Endothelial cell of umbilical vein (primary cell): ENCODE measurements at regions not wholly inside any gene's neighbourhood (a gene's known extent, or its start where the extent isn't known, plus 50 kb on each side); places are given as distances from the start of the nearest gene placed in this dataset.

ENCODE experiments used
- BruUV-seq: library from RNA; stranded (reverse); fragments of 400-500 nt; replicated peaks from 2 replicates; lab custom pipeline; 2021; lab: Mats Ljungman, UMichigan
- CTCF ChIA-PET: fragments of 300-600, 350-600 bp; sonication (Branson Sonifier 250); formaldehyde crosslinking; loops from one replicate; lab custom pipeline; 2021; ENCODE audit warnings: antibody characterized with exemption, inconsistent platforms; lab: Charles Lee
- POLR2A ChIA-PET: fragments of 300-600, 350-600 bp; sonication (Branson Sonifier 250); formaldehyde crosslinking; loops from one replicate; lab custom pipeline; 2021; ENCODE audit warnings: antibody characterized with exemption, inconsistent platforms; lab: Charles Lee
- DNase-seq: peaks from one replicate; pipeline ENCODE4 v3.0.0-alpha.2; 2011; ENCODE audit warnings: low read depth, low spot score
- FAIRE-seq: peaks from 2 replicates; lab custom pipeline; 2011; peaks lifted over from hg19 to GRCh38; lab: Jason Lieb, UNC
- H2AFZ ChIP-seq: 2 replicates; pipeline ENCODE4 v1.6.0; 2012; ENCODE audit warnings: low read depth, low read length, control low read depth, inconsistent platforms
- H3K27ac ChIP-seq: 2 replicates; pipeline ENCODE4 v1.5.1; 2011; ENCODE audit warnings: low read depth, mild to moderate bottlenecking, control low read depth, low read length, moderate library complexity; ENCODE audit not compliant: insufficient read depth
- H3K27me3 ChIP-seq, 2 experiments: 2 replicates each; pipeline versions ENCODE4 v1.6.0 to v1.6.1; 2011; ENCODE audit warnings: low read length in 2 of 2, mixed read lengths in 1 of 2; ENCODE audit not compliant: control insufficient read depth in 2 of 2, insufficient read depth in 2 of 2
- H3K36me3 ChIP-seq, 2 experiments: 2 replicates in 1 of 2; 3 replicates in 1 of 2; pipeline ENCODE4 v1.5.1; 2011; ENCODE audit warnings: low read length in 2 of 2, mild to moderate bottlenecking in 1 of 2, moderate library complexity in 1 of 2; ENCODE audit not compliant: control insufficient read depth in 2 of 2, insufficient read depth in 2 of 2; ENCODE audit errors: extremely low read depth in 1 of 2
- H3K4me1 ChIP-seq: 3 replicates; pipeline ENCODE4 v1.5.1; 2011; ENCODE audit warnings: mild to moderate bottlenecking, low read length; ENCODE audit not compliant: control insufficient read depth, insufficient read depth; ENCODE audit errors: extremely low read depth
- H3K4me2 ChIP-seq: 2 replicates; pipeline ENCODE4 v1.6.1; 2011; ENCODE audit warnings: low read length, control low read depth, mixed read lengths; ENCODE audit not compliant: insufficient read depth
- H3K4me3 ChIP-seq, 3 experiments: fragments of 200-600 bp in 1 of 3; sonication (generic), shearing (Covaris generic) in 1 of 3; replicated peaks in 1 of 3; 2 replicates each; pipeline ENCODE4 v1.5.1; 2011 to 2016; ENCODE audit warnings: control low read depth in 3 of 3, low read length in 3 of 3, mild to moderate bottlenecking in 2 of 3, inconsistent platforms in 1 of 3, low read depth in 1 of 3, moderate library complexity in 1 of 3; ENCODE audit not compliant: insufficient read depth in 1 of 3
- H3K79me2 ChIP-seq: 2 replicates; pipeline ENCODE4 v1.6.0; 2012; ENCODE audit warnings: low read length, inconsistent platforms; ENCODE audit not compliant: control insufficient read depth, insufficient read depth
- H3K9ac ChIP-seq: replicated peaks from 2 replicates; pipeline ENCODE3; 2011; ENCODE audit warnings: low read length, control low read depth; ENCODE audit not compliant: insufficient read depth; ENCODE audit errors: extremely low read depth
- H3K9me1 ChIP-seq: replicated peaks from 3 replicates; pipeline ENCODE4 v1.6.0; 2011; ENCODE audit warnings: mild to moderate bottlenecking, low read length; ENCODE audit not compliant: control insufficient read depth, insufficient read depth; ENCODE audit errors: extremely low read depth
- H3K9me3 ChIP-seq: replicated peaks from 2 replicates; pipeline ENCODE4 v1.5.1; 2012; ENCODE audit warnings: low read length, inconsistent platforms; ENCODE audit not compliant: control insufficient read depth, insufficient read depth
- H4K20me1 ChIP-seq: replicated peaks from 2 replicates; pipeline ENCODE3; 2011; ENCODE audit warnings: mild to moderate bottlenecking, low read length; ENCODE audit not compliant: control insufficient read depth, insufficient read depth; ENCODE audit errors: extremely low read depth
- CTCF ChIP-seq, 2 donors: IDR thresholded peaks; 1 replicate in 1 of 2; 2 replicates in 1 of 2; pipeline ENCODE4 v1.5.1; 2011; ENCODE audit warnings: low read length in 2 of 2, mild to moderate bottlenecking in 2 of 2, moderate library complexity in 2 of 2, control low read depth in 1 of 2, inconsistent platforms in 1 of 2, low read depth in 1 of 2; ENCODE audit not compliant: insufficient read depth in 1 of 2; ENCODE audit errors: extremely low read depth in 1 of 2
- EZH2 ChIP-seq: IDR thresholded peaks from 2 replicates; pipeline ENCODE4 v1.6.1; 2012; ENCODE audit warnings: borderline replicate concordance, low read depth, mild to moderate bottlenecking, moderate library complexity, low read length, inconsistent platforms; ENCODE audit not compliant: severe bottlenecking
- FOS ChIP-seq: IDR thresholded peaks from 2 replicates; pipeline ENCODE4 v1.6.1; 2011; ENCODE audit warnings: mild to moderate bottlenecking, low read length, moderate library complexity, borderline replicate concordance; ENCODE audit not compliant: insufficient read depth
- GATA2 ChIP-seq: IDR thresholded peaks from 2 replicates; pipeline ENCODE4 v1.7.0; 2011; ENCODE audit warnings: low read depth, mild to moderate bottlenecking, moderate library complexity, mixed read lengths, low read length; ENCODE audit not compliant: insufficient read length, insufficient read depth
- JUN ChIP-seq: IDR thresholded peaks from 2 replicates; pipeline ENCODE4 v1.6.1; 2011; ENCODE audit warnings: borderline replicate concordance, low read depth; ENCODE audit not compliant: insufficient read length, insufficient read depth
- MAX ChIP-seq: IDR thresholded peaks from 2 replicates; pipeline ENCODE4 v1.6.1; 2011; ENCODE audit not compliant: insufficient read depth, insufficient read length
- MYC ChIP-seq: IDR thresholded peaks from one replicate; pipeline ENCODE4 v1.6.1; 2011; ENCODE audit warnings: mild to moderate bottlenecking, low read depth, low read length
- POLR2A ChIP-seq: IDR thresholded peaks from 2 replicates; pipeline ENCODE4 v1.6.1; 2012; ENCODE audit warnings: low read depth, mild to moderate bottlenecking, control low read depth, low read length
- POLR2AphosphoS5 ChIP-seq: IDR thresholded peaks from 2 replicates; pipeline ENCODE4 v1.6.1; 2012; ENCODE audit warnings: low read depth, mild to moderate bottlenecking, control low read depth, low read length, moderate library complexity; ENCODE audit not compliant: insufficient read depth
- dilution Hi-C: fragments of 300-500 bp; cut with MboI; formaldehyde crosslinking; loops from one replicate; pipeline ENCODE4 v1.15.0; 2019; ENCODE audit warnings: low sequenced_read_pairs; ENCODE audit not compliant: extremely low pct_ligation_motif_present
- intact Hi-C: fragments of 100-400 bp; cut with micrococcal nuclease; formaldehyde crosslinking; loops from one replicate; pipeline ENCODE4 v1.10.0; 2022

DNA sequence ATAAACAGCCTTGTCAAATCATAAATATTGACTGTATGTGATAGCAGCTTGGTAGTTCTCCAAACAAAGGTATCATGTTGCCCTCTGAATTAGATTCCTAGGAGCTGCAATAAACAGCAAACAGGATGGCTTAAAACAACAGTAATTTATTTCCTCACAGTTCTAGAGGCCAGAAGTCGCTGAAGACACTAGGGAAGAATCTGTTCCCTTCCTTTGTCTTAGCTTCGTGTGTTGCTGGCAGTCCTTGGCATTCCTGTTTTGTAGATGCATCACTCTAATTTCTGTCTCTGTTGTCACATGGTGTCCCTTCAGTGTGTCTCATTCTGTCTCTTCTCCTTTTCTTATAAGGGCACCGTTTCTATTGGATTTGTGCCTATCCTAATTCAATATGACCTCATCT is 679.3 kb downstream of the OTOL1 start:
- Histone ChIP-seq H3K9ac (no peak overlapping the region), H2AFZ (no peak overlapping the region), H3K4me2 (no peak overlapping the region), H3K4me1 (no peaks in the 10 kb centered on the region), H3K79me2 (no peaks in the 10 kb centered on the region), H3K9me3 (peaks cover 2% of the 10 kb centered on the region), H3K36me3 (no peaks in the 10 kb centered on the region), H4K20me1 (no peaks in the 10 kb centered on the region), H3K27me3 (no peaks in the 10 kb centered on the region), H3K4me3 (no peak overlapping the region), H3K9me1 (no peaks in the 10 kb centered on the region), H3K27ac (no peak overlapping the region)
- dilution Hi-C loops (no loop called here), intact Hi-C loops (no loop called here)
- ChIA-PET POLR2A (no interaction called here), CTCF (no interaction called here)
- TF ChIP-seq POLR2AphosphoS5 (no peak), POLR2A (no peak), JUN (no peak), FOS (no peak), GATA2 (no peak), EZH2 (no peak), MYC (no peak), CTCF (IDR thresholded peaks at IDR 0.05; ENCODE audit: extremely low read depth in 1 of 2, insufficient read depth in 1 of 2, low read depth in 1 of 2, low read length in 2 of 2) (no peak), MAX (no peak)
- BruUV-seq: no TSS peak
- no peak for FAIRE-seq
- no peak for DNase-seq
